IMR-90 (cell line): ENCODE measurements at regions not wholly inside any gene's neighbourhood (a gene's known extent, or its start where the extent isn't known, plus 50 kb on each side); places are given as distances from the start of the nearest gene placed in this dataset.

ENCODE experiments used
- ATAC-seq: fragments of 200-7000 bp; cut with Tn5 transposase; 2 replicates; pipeline ENCODE4 v1.9.1; 2020; ENCODE audit warnings: low read depth, mild to moderate bottlenecking, moderate library complexity
- BruUV-seq: library from RNA; stranded (reverse); fragments of 400-500 nt; replicated peaks from 2 replicates; lab custom pipeline; 2021; lab: Mats Ljungman, UMichigan
- CTCF ChIA-PET: fragments of 300-600 bp; formaldehyde crosslinking; extraction: SDS; loops from one replicate; lab custom pipeline; 2021; ENCODE audit warnings: antibody characterized with exemption; lab: Yijun Ruan, JAX
- POLR2A ChIA-PET: fragments of 300-600 bp; sonication (Branson Sonifier 250); formaldehyde crosslinking; loops from one replicate; lab custom pipeline; 2022; ENCODE audit warnings: antibody characterized with exemption; ENCODE audit not compliant: unreplicated experiment; lab: Charles Lee
- DNase-seq: peaks from one replicate; pipeline ENCODE4 v3.0.0; 2013
- H2AFZ ChIP-seq: replicated peaks from 2 replicates; pipeline ENCODE3; 2013; ENCODE audit warnings: low read length, mild to moderate bottlenecking; ENCODE audit not compliant: poor library complexity
- H2AK5ac ChIP-seq: 2 replicates; pipeline ENCODE4 v1.6.1; 2013; ENCODE audit warnings: low read depth, low read length, inconsistent platforms
- H2AK9ac ChIP-seq: replicated peaks from 2 replicates; pipeline ENCODE3; 2013; ENCODE audit warnings: mild to moderate bottlenecking, low read depth, low read length, moderate library complexity; ENCODE audit not compliant: poor library complexity
- H2BK120ac ChIP-seq: 2 replicates; pipeline ENCODE4 v1.6.1; 2013; ENCODE audit warnings: low read depth, low read length, inconsistent platforms
- H2BK15ac ChIP-seq: 3 replicates; pipeline ENCODE4 v1.6.1; 2013; ENCODE audit warnings: low read depth, low read length, inconsistent platforms
- H2BK20ac ChIP-seq: 2 replicates; pipeline ENCODE4 v1.6.1; 2013; ENCODE audit warnings: low read depth, mild to moderate bottlenecking, inconsistent platforms, low read length, moderate library complexity
- H2BK5ac ChIP-seq: 2 replicates; pipeline ENCODE4 v1.6.1; 2013; ENCODE audit warnings: mild to moderate bottlenecking, low read depth, low read length, inconsistent platforms; ENCODE audit not compliant: poor library complexity, severe bottlenecking
- H3K14ac ChIP-seq: replicated peaks from 2 replicates; pipeline ENCODE4 v1.6.1; 2013; ENCODE audit warnings: low read depth, low read length, inconsistent platforms
- H3K18ac ChIP-seq: 2 replicates; pipeline ENCODE4 v1.6.1; 2013; ENCODE audit warnings: low read depth, low read length, control low read depth
- H3K23ac ChIP-seq: 2 replicates; pipeline ENCODE4 v1.6.1; 2013; ENCODE audit warnings: low read depth, low read length, inconsistent platforms
- H3K27ac ChIP-seq: 2 replicates; pipeline ENCODE4 v1.5.1; 2013; ENCODE audit warnings: mild to moderate bottlenecking, control low read depth, low read length; ENCODE audit not compliant: insufficient read depth
- H3K27me3 ChIP-seq: 2 replicates; pipeline ENCODE4 v1.6.1; 2013; ENCODE audit warnings: low read length; ENCODE audit not compliant: control insufficient read depth, insufficient read depth
- H3K36me3 ChIP-seq: 2 replicates; pipeline ENCODE4 v1.6.1; 2013; ENCODE audit warnings: low read length, mixed read lengths; ENCODE audit not compliant: control insufficient read depth, insufficient read depth
- H3K4ac ChIP-seq: 2 replicates; pipeline ENCODE4 v1.6.1; 2013; ENCODE audit warnings: low read depth, low read length, inconsistent platforms
- H3K4me1 ChIP-seq: 2 replicates; pipeline ENCODE4 v1.6.1; 2013; ENCODE audit warnings: low read length, mixed read lengths; ENCODE audit not compliant: control insufficient read depth, insufficient read depth
- H3K4me2 ChIP-seq: 2 replicates; pipeline ENCODE4 v1.6.1; 2013; ENCODE audit warnings: low read depth, mild to moderate bottlenecking, control low read depth, low read length, moderate library complexity
- H3K4me3 ChIP-seq: 2 replicates; pipeline ENCODE4 v1.5.1; 2013; ENCODE audit warnings: low read depth, mild to moderate bottlenecking, control low read depth, low read length, moderate library complexity; ENCODE audit not compliant: insufficient read depth
- H3K56ac ChIP-seq: 2 replicates; pipeline ENCODE4 v1.6.1; 2013; ENCODE audit warnings: low read length, inconsistent platforms; ENCODE audit not compliant: insufficient read depth; ENCODE audit errors: extremely low read depth
- H3K79me1 ChIP-seq, 2 experiments: 2 replicates each; pipeline ENCODE4 v1.6.1; 2013; ENCODE audit warnings: low read length in 2 of 2, inconsistent platforms in 1 of 2, low read depth in 1 of 2
- H3K9ac ChIP-seq: 2 replicates; pipeline ENCODE4 v1.6.1; 2013; ENCODE audit warnings: low read depth, low read length, control low read depth
- H3K9me1 ChIP-seq: 2 replicates; pipeline ENCODE4 v1.6.1; 2013; ENCODE audit warnings: low read length, inconsistent platforms; ENCODE audit not compliant: insufficient read depth
- H3K9me3 ChIP-seq: 2 replicates; pipeline ENCODE4 v1.6.1; 2013; ENCODE audit warnings: low read length; ENCODE audit not compliant: control insufficient read depth, insufficient read depth
- H4K20me1 ChIP-seq: 2 replicates; pipeline ENCODE4 v1.6.1; 2013; ENCODE audit warnings: low read length, inconsistent platforms; ENCODE audit not compliant: insufficient read depth
- H4K5ac ChIP-seq: 2 replicates; pipeline ENCODE4 v1.6.1; 2013; ENCODE audit warnings: mild to moderate bottlenecking, low read depth, low read length, control low read depth
- H4K8ac ChIP-seq, 2 experiments: 2 replicates each; pipeline ENCODE4 v1.6.1; 2013; ENCODE audit warnings: low read depth in 2 of 2, low read length in 2 of 2, control low read depth in 1 of 2, inconsistent platforms in 1 of 2
- H4K91ac ChIP-seq: 2 replicates; pipeline ENCODE4 v1.6.1; 2013; ENCODE audit warnings: low read depth, low read length, inconsistent platforms; ENCODE audit not compliant: insufficient read depth
- BHLHE40 ChIP-seq: fragments of 150-350 bp; IDR thresholded peaks from 2 replicates; pipeline ENCODE4 v1.6.1; 2016; ENCODE audit warnings: mild to moderate bottlenecking, low read depth, low read length
- CEBPB ChIP-seq: IDR thresholded peaks from 2 replicates; pipeline ENCODE4 v1.6.1; 2012; ENCODE audit warnings: low read depth, low read length, improper control_type of control experiment
- CHD1 ChIP-seq: IDR thresholded peaks from 2 replicates; pipeline ENCODE4 v1.6.1; 2012; ENCODE audit warnings: low read depth, low read length, improper control_type of control experiment
- FOS ChIP-seq: fragments of 150-350 bp; IDR thresholded peaks from 2 replicates; pipeline ENCODE4 v1.6.1; 2016; ENCODE audit warnings: low read depth, low read length
- MAFK ChIP-seq: IDR thresholded peaks from 2 replicates; pipeline ENCODE4 v1.6.1; 2012; ENCODE audit warnings: low read depth, low read length, improper control_type of control experiment
- MAZ ChIP-seq: IDR thresholded peaks from 2 replicates; pipeline ENCODE4 v1.6.1; 2012; ENCODE audit warnings: low read depth, mild to moderate bottlenecking, low read length, improper control_type of control experiment, moderate library complexity, borderline replicate concordance
- MXI1 ChIP-seq: IDR thresholded peaks from 2 replicates; pipeline ENCODE4 v1.6.1; 2012; ENCODE audit warnings: low read depth, mild to moderate bottlenecking, low read length, moderate library complexity, borderline replicate concordance
- NFE2L2 ChIP-seq: fragments of 150-350 bp; IDR thresholded peaks from 2 replicates; pipeline ENCODE4 v1.6.1; 2016; ENCODE audit warnings: low read depth, mild to moderate bottlenecking, low read length
- POLR2A ChIP-seq: IDR thresholded peaks from 2 replicates; pipeline ENCODE4 v1.6.1; 2012; ENCODE audit warnings: mild to moderate bottlenecking, low read depth, low read length
- RAD21 ChIP-seq: IDR thresholded peaks from 2 replicates; pipeline ENCODE4 v1.6.1; 2012; ENCODE audit warnings: low read length, improper control_type of control experiment
- RCOR1 ChIP-seq: IDR thresholded peaks from 2 replicates; pipeline ENCODE4 v1.6.1; 2012; ENCODE audit warnings: mild to moderate bottlenecking, low read length, improper control_type of control experiment; ENCODE audit not compliant: insufficient replicate concordance
- RFX5 ChIP-seq: IDR thresholded peaks from 2 replicates; pipeline ENCODE4 v1.8.0; 2012; ENCODE audit warnings: low read depth, mild to moderate bottlenecking, low read length, moderate library complexity
- SMC3 ChIP-seq: fragments of 150-350 bp; IDR thresholded peaks from 2 replicates; pipeline ENCODE4 v1.6.1; 2016; ENCODE audit warnings: low read depth, mild to moderate bottlenecking, antibody characterized with exemption, low read length, moderate library complexity
- WGBS, 2 experiments: methylation state at CpG; one replicate each; pipeline versions ENCODE4 v1.1.5 to v1.1.7; 2013; ENCODE audit warnings: missing lambda C conversion rate in 2 of 2; ENCODE audit not compliant: insufficient read length in 1 of 2; ENCODE audit errors: extremely low coverage in 2 of 2; 5-methylcytosine and 5-hydroxymethylcytosine counted together
- dilution Hi-C: fragments of 300-500 bp; cut with HindIII; formaldehyde crosslinking; loops from one replicate; pipeline ENCODE4 v1.14.3; 2018; ENCODE audit warnings: low sequenced_read_pairs; ENCODE audit not compliant: unreplicated experiment
- in situ Hi-C: fragments of 300-500 bp; cut with MboI; formaldehyde crosslinking; loops from 3 replicates; pipeline ENCODE4 v1.14.3; 2019; ENCODE audit warnings: low sequenced_read_pairs, inconsistent platforms, mixed read lengths
- intact Hi-C: fragments of 100-400 bp; cut with micrococcal nuclease; formaldehyde crosslinking; loops from 2 replicates; pipeline ENCODE4 v1.10.0; 2022
- TF ChIP-seq, protein P1 (sequence below): fragments of 150-350 bp; IDR thresholded peaks from 2 replicates; pipeline ENCODE4 v1.6.1; 2017; ENCODE audit warnings: mild to moderate bottlenecking, antibody characterized with exemption, low read length, low read depth
- TF ChIP-seq, protein P2 (sequence below): fragments of 150-350 bp; IDR thresholded peaks from 2 replicates; pipeline ENCODE4 v1.6.1; 2016; ENCODE audit warnings: low read depth, mild to moderate bottlenecking, low read length, moderate library complexity, borderline replicate concordance

DNA sequence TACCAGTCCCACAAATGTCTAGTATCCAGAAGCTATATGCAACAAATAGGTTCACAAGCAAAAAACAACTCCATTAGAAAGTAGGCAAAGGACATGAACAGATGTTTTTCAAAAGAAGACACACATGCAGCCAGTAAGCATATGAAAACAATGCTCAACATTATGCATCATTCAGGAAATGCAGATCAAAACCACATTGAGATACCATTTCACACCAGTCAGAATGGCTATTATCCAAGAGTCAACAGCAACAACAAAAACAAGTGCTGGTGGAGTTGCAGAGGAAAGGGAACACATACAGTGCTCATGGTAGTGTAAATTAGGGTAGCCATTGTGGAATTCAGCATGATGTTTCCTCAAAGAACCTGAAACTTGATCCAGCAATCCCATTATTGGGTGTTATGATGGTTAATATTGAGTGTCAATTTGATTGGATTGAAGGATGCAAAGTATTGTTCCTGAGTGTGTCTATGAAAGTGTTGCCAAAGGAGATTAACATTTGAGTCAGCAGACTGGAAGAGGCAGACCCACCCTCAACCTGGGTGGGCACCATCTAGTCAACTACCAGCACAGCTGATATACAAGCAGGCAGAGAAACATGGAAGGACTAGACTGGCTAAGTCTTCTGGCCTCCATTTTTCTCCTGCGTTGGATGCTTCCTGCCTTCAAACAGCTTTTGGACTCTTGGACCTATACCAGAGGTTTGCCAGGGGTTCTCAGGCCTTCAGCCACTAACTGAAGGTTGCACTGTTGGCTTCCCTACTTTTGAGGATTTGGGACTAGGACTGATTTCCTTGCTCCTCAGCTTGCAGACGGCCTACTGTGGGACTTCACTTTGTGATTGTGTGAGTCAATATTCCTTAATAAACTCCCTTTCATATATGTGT lies 218.4 kb upstream of the SEMA3D start:
- no TSS peak for BruUV-seq
- no peak overlapping the region for H3K4ac ChIP-seq
- H2AFZ ChIP-seq = no peak overlapping the region
- H4K20me1 ChIP-seq = no peaks in the 10 kb centered on the region
- H3K23ac ChIP-seq = no peak overlapping the region
- no peaks in the 10 kb centered on the region for H3K4me1 ChIP-seq
- dilution Hi-C loops = no loop called here
- H2BK5ac ChIP-seq = no peak overlapping the region
- H3K36me3 ChIP-seq = no peaks in the 10 kb centered on the region
- POLR2A ChIA-PET = no interaction called here
- no peak overlapping the region for H3K14ac ChIP-seq
- H3K9ac ChIP-seq = no peak overlapping the region
- intact Hi-C loops = loop anchor here (10.0 kb wide), 1 partner anchor 300 kb away; no protein-coding TSS in a partner anchor
- no peak overlapping the region for H2AK5ac ChIP-seq
- no peak overlapping the region for H4K5ac ChIP-seq
- H4K91ac ChIP-seq = no peak overlapping the region
- no peaks in the 10 kb centered on the region for H3K27me3 ChIP-seq
- H3K18ac ChIP-seq = no peak overlapping the region
- no peak for ATAC-seq
- in situ Hi-C loops = no loop called here
- H3K9me3 ChIP-seq = no peaks in the 10 kb centered on the region
- CTCF ChIA-PET = no interaction called here
- no peak overlapping the region for H3K56ac ChIP-seq
- no peak overlapping the region for H3K27ac ChIP-seq
- H2BK20ac ChIP-seq = no peak overlapping the region
- no peak overlapping the region for H2BK15ac ChIP-seq
- H3K4me3 ChIP-seq = no peak overlapping the region
- no peaks in the 10 kb centered on the region for H3K9me1 ChIP-seq
- H2BK120ac ChIP-seq = no peak overlapping the region
- H4K8ac ChIP-seq = no peak overlapping the region
- DNase-seq = no peak
- no peak overlapping the region for H3K4me2 ChIP-seq
- H3K79me1 ChIP-seq = no peaks in the 10 kb centered on the region
- no CpG with 5 or more reads among the region's 2 CpGs for WGBS, 2 experiments
- no peak overlapping the region for H2AK9ac ChIP-seq
- TF ChIP-seq RFX5 (no peak), BHLHE40 (no peak), RCOR1 (no peak), CHD1 (no peak), RAD21 (no peak), POLR2A (no peak), CEBPB (no peak), MAFK (no peak), MAZ (no peak), NFE2L2 (no peak), MXI1 (no peak), FOS (no peak), SMC3 (no peak)
- TF ChIP-seq, protein P1, sequence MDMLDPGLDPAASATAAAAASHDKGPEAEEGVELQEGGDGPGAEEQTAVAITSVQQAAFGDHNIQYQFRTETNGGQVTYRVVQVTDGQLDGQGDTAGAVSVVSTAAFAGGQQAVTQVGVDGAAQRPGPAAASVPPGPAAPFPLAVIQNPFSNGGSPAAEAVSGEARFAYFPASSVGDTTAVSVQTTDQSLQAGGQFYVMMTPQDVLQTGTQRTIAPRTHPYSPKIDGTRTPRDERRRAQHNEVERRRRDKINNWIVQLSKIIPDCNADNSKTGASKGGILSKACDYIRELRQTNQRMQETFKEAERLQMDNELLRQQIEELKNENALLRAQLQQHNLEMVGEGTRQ = no peak
- TF ChIP-seq, protein P2, sequence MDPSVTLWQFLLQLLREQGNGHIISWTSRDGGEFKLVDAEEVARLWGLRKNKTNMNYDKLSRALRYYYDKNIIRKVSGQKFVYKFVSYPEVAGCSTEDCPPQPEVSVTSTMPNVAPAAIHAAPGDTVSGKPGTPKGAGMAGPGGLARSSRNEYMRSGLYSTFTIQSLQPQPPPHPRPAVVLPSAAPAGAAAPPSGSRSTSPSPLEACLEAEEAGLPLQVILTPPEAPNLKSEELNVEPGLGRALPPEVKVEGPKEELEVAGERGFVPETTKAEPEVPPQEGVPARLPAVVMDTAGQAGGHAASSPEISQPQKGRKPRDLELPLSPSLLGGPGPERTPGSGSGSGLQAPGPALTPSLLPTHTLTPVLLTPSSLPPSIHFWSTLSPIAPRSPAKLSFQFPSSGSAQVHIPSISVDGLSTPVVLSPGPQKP = no peak
